ENCODE measurements at regions not wholly inside any gene's neighbourhood (a gene's known extent, or its start where the extent isn't known, plus 50 kb on each side); places are given as distances from the start of the nearest gene placed in this dataset.

DNA sequence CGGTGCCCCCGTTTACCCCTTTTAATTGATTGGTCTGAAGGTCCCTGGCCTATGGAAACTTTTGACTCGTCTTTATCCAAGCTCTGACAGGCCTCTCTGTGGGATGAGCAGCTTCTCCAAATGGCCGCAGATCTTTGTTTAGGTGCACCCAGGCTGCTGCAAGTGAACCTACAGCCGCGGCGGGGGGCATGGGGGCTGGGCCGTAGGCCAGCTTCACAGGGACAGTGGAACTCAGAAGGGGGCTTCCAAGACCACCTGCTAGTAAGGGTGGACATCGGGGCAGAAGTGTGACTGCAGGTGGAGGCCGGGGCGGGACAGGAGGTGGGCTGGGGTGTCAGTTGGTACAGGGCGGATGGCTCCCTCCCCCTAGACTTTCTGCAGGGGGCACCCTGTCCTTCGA lies 257.5 kb downstream of the SIPA1L2 start:
- TF ChIP-seq, protein P1, sequence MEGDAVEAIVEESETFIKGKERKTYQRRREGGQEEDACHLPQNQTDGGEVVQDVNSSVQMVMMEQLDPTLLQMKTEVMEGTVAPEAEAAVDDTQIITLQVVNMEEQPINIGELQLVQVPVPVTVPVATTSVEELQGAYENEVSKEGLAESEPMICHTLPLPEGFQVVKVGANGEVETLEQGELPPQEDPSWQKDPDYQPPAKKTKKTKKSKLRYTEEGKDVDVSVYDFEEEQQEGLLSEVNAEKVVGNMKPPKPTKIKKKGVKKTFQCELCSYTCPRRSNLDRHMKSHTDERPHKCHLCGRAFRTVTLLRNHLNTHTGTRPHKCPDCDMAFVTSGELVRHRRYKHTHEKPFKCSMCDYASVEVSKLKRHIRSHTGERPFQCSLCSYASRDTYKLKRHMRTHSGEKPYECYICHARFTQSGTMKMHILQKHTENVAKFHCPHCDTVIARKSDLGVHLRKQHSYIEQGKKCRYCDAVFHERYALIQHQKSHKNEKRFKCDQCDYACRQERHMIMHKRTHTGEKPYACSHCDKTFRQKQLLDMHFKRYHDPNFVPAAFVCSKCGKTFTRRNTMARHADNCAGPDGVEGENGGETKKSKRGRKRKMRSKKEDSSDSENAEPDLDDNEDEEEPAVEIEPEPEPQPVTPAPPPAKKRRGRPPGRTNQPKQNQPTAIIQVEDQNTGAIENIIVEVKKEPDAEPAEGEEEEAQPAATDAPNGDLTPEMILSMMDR (IDR thresholded peaks at IDR 0.05), result no peak
- TF ChIP-seq POLR2A (IDR thresholded peaks at IDR 0.05), result no peak
